ENCODE measurements at regions not wholly inside any gene's neighbourhood (a gene's known extent, or its start where the extent isn't known, plus 50 kb on each side); places are given as distances from the start of the nearest gene placed in this dataset.

GRCh38 chr3:148512648-148513047, 185.1 kb upstream of the AGTR1 start:
- no peak for TF ChIP-seq CTCF (IDR thresholded peaks at IDR 0.05)
- no peak for TF ChIP-seq POLR2AphosphoS5 (IDR thresholded peaks at IDR 0.05)
- no peak for TF ChIP-seq EP300 (IDR thresholded peaks at IDR 0.05)
